Tibial nerve (tissue), 4 donors: ENCODE measurements at regions not wholly inside any gene's neighbourhood (a gene's known extent, or its start where the extent isn't known, plus 50 kb on each side); places are given as distances from the start of the nearest gene placed in this dataset.

Source experiments
- DNase-seq, 2 donors: peaks; one replicate each; pipeline ENCODE4 v3.0.0-alpha.2; 2019; ENCODE audit warnings: low spot score in 2 of 2
- H3K27ac ChIP-seq, 4 donors: fragments of 200-600 bp; sonication (generic) in 3 of 4; one replicate each; pipeline ENCODE4 v1.5.1; 2017 to 2019; ENCODE audit warnings: mild to moderate bottlenecking in 1 of 4
- H3K27me3 ChIP-seq, 2 donors: fragments of 200-600 bp; sonication (generic) in 1 of 2; one replicate each; pipeline versions ENCODE4 v1.5.1 to v1.6.0; 2017 to 2019
- H3K36me3 ChIP-seq, 3 donors: fragments of 200-600 bp; sonication (generic); one replicate each; pipeline ENCODE4 v1.5.1; 2018 to 2019
- H3K4me1 ChIP-seq, 4 donors: fragments of 200-600 bp; sonication (generic) in 3 of 4; one replicate each; pipeline ENCODE4 v1.5.1; 2017 to 2019
- H3K4me3 ChIP-seq, 4 donors: fragments of 200-600 bp; sonication (generic) in 3 of 4; one replicate each; pipeline ENCODE4 v1.5.1; 2017 to 2019; ENCODE audit warnings: mild to moderate bottlenecking in 1 of 4, moderate library complexity in 1 of 4
- H3K9me3 ChIP-seq, 4 donors: fragments of 200-600 bp; sonication (generic) in 3 of 4; one replicate each; pipeline ENCODE4 v1.5.1; 2017 to 2019
- EP300 ChIP-seq, 2 donors: sonication (generic); formaldehyde crosslinking; IDR thresholded peaks; one replicate each; pipeline ENCODE4 v1.6.1; 2017; ENCODE audit warnings: antibody characterized with exemption in 2 of 2, mild to moderate bottlenecking in 1 of 2
- POLR2A ChIP-seq, 2 donors: fragments of 450-650 bp; IDR thresholded peaks; one replicate each; pipeline ENCODE4 v1.6.1; 2017; ENCODE audit warnings: antibody characterized with exemption in 2 of 2, mild to moderate bottlenecking in 2 of 2, moderate library complexity in 2 of 2
- WGBS, 2 donors: methylation state at CpG; one replicate each; pipeline ENCODE4 v1.1.5; 2018; 5-methylcytosine and 5-hydroxymethylcytosine counted together
- TF ChIP-seq, protein P1 (sequence below), 5 experiments: fragments of 200-600 bp in 3 of 5; fragments of 450-650 bp in 2 of 5; sonication (generic) in 3 of 5; IDR thresholded peaks; one replicate each; pipeline ENCODE4 v1.5.1; 2016 to 2019; ENCODE audit warnings: antibody characterized with exemption in 5 of 5, mild to moderate bottlenecking in 3 of 5, moderate library complexity in 2 of 5

DNA sequence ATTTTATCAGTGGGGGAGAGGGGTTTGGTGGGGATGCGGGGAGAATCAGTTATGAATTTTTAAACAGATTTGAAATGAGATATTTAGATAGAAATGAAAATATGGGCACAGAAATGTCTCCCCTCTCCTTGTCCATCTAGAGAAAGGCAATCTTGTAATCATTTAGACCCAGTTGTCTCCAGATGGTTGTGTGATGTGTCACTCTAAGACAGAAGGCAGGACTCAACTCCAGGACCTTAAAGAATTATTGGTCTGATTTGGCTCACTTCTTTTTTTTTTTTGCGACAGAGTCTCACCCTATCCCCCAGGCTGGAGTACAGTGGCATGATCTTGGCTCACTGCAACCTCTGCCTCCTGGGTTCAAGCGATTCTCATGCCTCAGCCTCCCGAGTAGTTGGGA, 77.2 kb downstream of the EOMES start:
- TF ChIP-seq POLR2A (IDR thresholded peaks at IDR 0.05), result no peak
- TF ChIP-seq, protein P1, sequence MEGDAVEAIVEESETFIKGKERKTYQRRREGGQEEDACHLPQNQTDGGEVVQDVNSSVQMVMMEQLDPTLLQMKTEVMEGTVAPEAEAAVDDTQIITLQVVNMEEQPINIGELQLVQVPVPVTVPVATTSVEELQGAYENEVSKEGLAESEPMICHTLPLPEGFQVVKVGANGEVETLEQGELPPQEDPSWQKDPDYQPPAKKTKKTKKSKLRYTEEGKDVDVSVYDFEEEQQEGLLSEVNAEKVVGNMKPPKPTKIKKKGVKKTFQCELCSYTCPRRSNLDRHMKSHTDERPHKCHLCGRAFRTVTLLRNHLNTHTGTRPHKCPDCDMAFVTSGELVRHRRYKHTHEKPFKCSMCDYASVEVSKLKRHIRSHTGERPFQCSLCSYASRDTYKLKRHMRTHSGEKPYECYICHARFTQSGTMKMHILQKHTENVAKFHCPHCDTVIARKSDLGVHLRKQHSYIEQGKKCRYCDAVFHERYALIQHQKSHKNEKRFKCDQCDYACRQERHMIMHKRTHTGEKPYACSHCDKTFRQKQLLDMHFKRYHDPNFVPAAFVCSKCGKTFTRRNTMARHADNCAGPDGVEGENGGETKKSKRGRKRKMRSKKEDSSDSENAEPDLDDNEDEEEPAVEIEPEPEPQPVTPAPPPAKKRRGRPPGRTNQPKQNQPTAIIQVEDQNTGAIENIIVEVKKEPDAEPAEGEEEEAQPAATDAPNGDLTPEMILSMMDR (IDR thresholded peaks at IDR 0.05), result no peak
- no peak for TF ChIP-seq EP300 (IDR thresholded peaks at IDR 0.05)
- Histone ChIP-seq H3K27me3 (no peaks in the 10 kb centered on the region), H3K4me3 (no peak overlapping the region), H3K27ac (no peak overlapping the region), H3K9me3 (no peaks in the 10 kb centered on the region), H3K36me3 (no peaks in the 10 kb centered on the region), H3K4me1 (no peaks in the 10 kb centered on the region)
- DNase-seq, result no peak
- 86 to 88% methylated on average over 4 of the region's 4 CpGs for WGBS, 2 donors

DNA sequence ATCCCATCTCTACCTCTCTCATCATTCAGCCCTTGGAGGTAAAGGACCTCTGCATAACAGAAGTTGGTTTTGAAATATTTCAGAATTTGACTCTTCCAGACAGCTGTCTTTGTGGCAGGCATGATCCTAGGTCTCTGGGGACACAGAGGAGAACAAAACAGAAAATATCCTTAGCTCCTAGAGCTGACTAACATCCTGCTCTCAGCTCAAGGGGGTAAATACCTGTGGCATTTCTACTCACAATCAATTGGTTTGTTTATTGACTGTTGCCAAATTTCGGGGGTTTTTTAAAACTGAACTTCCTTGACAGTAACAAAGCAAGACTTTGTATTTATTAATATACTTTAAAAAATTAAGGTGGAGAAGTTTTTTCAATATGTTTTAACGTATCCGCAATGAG, 78.8 kb downstream of the EOMES start:
- DNase-seq, result no peak
- TF ChIP-seq, protein P1 (IDR thresholded peaks at IDR 0.05), result no peak
- TF ChIP-seq EP300 (IDR thresholded peaks at IDR 0.05) (no peak), POLR2A (IDR thresholded peaks at IDR 0.05) (no peak)
- no peak overlapping the region for H3K27ac ChIP-seq
- 52 to 60% methylated on average over 3 of the region's 3 CpGs for WGBS, 2 donors
- H3K36me3 ChIP-seq, result no peaks in the 10 kb centered on the region
- H3K27me3 ChIP-seq, result no peaks in the 10 kb centered on the region
- H3K4me3 ChIP-seq, result no peak overlapping the region
- no peaks in the 10 kb centered on the region for H3K9me3 ChIP-seq
- H3K4me1 ChIP-seq, result no peaks in the 10 kb centered on the region

DNA sequence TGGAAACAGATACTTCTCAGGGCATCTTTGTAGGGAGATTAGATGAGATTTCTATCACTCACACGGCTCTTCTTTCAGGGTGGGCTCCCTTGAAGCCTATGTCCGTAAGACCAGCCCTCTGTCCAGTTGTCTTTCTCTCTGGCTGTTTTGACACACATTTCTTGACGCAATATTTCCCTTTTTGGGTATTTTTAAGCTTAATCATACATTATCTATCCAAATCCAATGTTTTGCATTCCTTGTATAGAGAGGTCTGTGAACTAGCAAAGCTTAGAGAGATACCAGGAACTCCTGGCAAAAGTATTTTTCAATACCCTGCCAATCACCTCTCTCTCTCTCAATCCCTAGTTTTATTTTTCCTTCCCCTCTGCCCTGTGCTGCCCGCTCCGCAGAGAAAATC, 79.3 kb downstream of the EOMES start:
- H3K4me1 ChIP-seq, result no peaks in the 10 kb centered on the region
- no peak overlapping the region for H3K4me3 ChIP-seq
- no peak for DNase-seq
- no peak overlapping the region for H3K27ac ChIP-seq
- WGBS, 2 donors, result 84 to 92% methylated on average over 5 of the region's 5 CpGs
- no peaks in the 10 kb centered on the region for H3K27me3 ChIP-seq
- H3K36me3 ChIP-seq, result no peaks in the 10 kb centered on the region
- H3K9me3 ChIP-seq, result no peaks in the 10 kb centered on the region
- no peak for TF ChIP-seq POLR2A (IDR thresholded peaks at IDR 0.05)
- TF ChIP-seq, protein P1 (IDR thresholded peaks at IDR 0.05), result no peak
- TF ChIP-seq EP300 (IDR thresholded peaks at IDR 0.05), result no peak

DNA sequence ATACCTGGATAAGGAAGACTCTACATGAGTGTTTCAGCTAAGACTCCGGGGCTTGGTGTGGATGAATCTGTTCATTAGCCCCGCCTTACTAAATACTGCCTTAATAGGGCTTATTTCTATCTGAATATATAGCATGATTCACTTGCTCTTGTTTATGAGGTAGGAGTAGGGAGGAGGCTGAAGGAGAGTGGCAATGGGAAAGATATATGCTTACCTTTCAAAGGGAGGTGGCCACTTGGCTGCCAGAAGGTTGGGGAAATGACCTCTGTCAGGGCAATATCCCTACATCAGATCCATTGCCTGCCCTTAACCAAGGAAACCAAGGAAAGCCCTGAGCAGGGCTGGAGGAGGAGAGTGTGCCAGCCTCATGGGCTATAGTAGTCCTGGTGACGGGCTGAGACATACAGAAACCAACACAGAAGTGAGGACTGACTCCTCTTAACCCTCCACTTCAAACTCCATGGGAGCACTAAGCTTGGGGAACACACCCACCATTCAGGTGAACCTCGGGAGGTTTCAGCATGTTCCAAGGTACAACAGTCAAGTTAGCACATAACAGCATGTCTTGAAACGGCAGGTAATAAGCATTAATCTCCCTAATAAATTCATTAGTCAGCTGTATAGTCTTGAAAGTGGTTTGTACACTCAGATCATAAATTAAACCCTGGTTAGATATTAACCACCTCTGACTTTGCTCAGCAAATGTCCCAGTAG, 80.1 kb downstream of the EOMES start:
- Histone ChIP-seq H3K36me3 (no peaks in the 10 kb centered on the region), H3K27me3 (no peaks in the 10 kb centered on the region), H3K9me3 (no peaks in the 10 kb centered on the region), H3K27ac (no peak overlapping the region), H3K4me1 (no peaks in the 10 kb centered on the region), H3K4me3 (no peak overlapping the region)
- TF ChIP-seq POLR2A (IDR thresholded peaks at IDR 0.05), result no peak
- TF ChIP-seq, protein P1 (IDR thresholded peaks at IDR 0.05), result no peak
- TF ChIP-seq EP300 (IDR thresholded peaks at IDR 0.05), result no peak
- 73 to 79% methylated on average over 5 of the region's 5 CpGs for WGBS, 2 donors
- DNase-seq, result no peak

DNA sequence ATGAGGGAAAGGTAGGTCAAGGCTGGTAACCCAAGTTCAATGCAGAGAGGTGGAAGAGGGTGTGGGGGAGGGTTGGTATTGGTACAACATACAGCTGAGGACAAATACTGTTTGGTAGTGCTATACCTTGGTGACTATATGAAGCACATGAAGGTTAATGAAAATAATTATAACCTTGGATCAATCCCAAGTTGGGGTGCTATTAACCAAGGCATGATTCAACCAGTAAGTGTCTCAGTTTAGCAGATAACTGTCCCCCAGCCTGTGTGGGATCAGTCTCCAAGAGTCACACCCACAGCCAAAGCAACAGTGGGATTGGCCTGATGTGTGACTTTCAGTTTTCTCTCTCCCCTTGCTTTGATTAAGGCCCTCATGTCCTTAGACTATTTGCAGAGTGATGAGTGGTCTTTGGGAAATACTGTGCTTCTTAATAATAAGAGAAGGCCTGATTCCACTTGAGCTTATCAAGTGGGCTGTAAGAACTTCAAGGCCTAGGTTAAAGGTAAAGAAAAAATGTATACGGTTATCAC, 80.8 kb downstream of the EOMES start:
- no peaks in the 10 kb centered on the region for H3K9me3 ChIP-seq
- H3K4me1 ChIP-seq, result no peaks in the 10 kb centered on the region
- H3K27ac ChIP-seq, result no peak overlapping the region
- 91 to 100% methylated on average over 1 of the region's 1 CpG for WGBS, 2 donors
- no peak for DNase-seq
- TF ChIP-seq, protein P1 (IDR thresholded peaks at IDR 0.05), result no peak
- TF ChIP-seq POLR2A (IDR thresholded peaks at IDR 0.05), result no peak
- TF ChIP-seq EP300 (IDR thresholded peaks at IDR 0.05), result no peak
- no peak overlapping the region for H3K4me3 ChIP-seq
- no peaks in the 10 kb centered on the region for H3K27me3 ChIP-seq
- no peaks in the 10 kb centered on the region for H3K36me3 ChIP-seq
